ENCODE measurements at regions not wholly inside any gene's neighbourhood (a gene's known extent, or its start where the extent isn't known, plus 50 kb on each side); places are given as distances from the start of the nearest gene placed in this dataset.
"Not testable (repeated sequence)": the region's sequence is repeated elsewhere in the genome, so short reads cannot be mapped to it uniquely, and the experiment has no call there.

- DNase-seq: no peak
These were observed 131.8 kb downstream of the TES start for GRCh38 chr7:116342125-116342524.

GRCh38 chr7:116347151-116347832 is 137.0 kb downstream of the TES start:
- no peak for DNase-seq

GRCh38 chr7:116348346-116348745 is 138.0 kb downstream of the TES start:
- DNase-seq: no peak

DNA sequence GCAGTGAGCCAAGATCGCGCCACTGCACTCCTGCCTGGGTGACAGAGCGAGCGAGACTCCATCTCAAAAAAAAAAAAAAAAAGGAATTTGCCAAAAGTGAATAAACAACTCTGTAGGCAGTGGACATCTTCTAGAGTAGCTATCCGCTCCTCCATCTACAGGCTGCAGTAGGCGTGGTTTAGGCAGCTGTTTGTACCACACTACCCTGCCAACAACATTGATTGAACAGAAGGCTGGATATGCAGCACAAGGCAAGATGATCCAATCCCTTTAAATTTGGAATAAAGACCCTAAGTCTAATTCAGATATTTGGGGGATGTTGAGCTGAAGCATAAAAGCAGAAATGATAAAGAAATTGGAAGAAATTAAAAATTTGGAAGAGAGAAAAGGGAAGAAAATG is 141.6 kb downstream of the TES start:
- no peak for DNase-seq

- peak; percentile 42 for DNase-seq
These were observed 143.3 kb downstream of the TES start for GRCh38 chr7:116353647-116354046.

DNA sequence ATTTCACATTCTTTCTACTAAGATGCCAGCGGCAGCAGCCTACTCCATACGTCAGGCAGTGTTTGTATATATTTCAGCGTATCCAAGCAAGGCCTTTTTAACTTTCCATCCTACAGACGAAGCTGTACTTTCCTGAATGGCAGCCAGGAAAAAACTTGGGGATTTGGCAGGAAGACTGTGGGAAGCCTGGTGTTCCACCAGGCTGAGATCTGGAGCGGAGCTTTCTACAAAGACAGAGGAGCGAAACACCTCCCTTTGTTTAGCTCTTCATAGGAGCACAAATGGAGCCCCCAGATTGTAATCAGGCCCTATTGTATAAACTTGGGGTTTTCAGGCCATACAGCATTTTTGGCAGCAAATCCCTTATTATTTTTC is 143.8 kb downstream of the TES start:
- no peak for DNase-seq

DNA sequence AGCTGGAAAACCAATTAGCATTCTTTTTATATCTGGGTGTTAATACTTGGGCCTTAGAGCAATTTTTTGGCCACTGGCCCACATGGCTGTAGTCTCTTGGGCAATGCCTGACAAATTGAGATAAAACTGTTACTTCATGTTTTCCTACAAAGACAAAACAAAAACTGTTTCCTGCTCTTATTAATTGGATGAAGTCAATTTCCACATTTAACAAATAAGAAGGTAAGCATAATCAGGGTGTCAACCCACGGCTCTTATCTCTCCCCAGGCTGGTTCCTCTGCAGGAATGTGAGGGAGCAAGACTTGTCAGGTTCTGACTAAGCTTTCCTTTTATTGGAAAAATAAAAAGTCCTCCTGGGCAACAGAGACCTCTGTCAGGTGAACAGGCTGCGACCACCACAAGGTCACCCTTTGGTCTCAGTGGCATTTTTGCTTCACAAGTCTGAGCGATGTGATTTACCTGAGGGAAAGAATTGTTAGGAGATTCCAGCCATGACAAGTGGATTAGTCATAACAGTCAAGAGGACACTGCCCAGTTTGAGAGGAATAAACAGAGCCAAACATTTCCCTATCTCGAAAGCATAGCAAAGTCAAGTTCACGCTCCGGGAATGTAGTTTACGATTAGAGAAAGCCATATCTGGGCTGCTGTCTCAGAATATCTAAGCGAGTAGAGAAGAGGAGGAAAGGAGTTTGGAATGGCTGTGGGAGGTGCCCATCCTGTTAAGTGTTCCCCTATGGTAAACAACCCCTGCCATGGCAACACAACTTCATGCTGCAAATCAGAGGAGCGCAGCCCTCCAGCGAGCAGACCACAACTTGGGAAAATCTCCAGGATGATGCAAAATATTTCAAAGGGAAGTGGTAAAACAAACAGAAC is 144.4 kb downstream of the TES start:
- peak; percentile 91 for DNase-seq

GRCh38 chr7:116355424-116355765 is 144.1 kb upstream of the CAV2 start:
- DNase-seq: no peak

GRCh38 chr7:116356333-116356965 is 143.1 kb upstream of the CAV2 start:
- DNase-seq: no peak

DNA sequence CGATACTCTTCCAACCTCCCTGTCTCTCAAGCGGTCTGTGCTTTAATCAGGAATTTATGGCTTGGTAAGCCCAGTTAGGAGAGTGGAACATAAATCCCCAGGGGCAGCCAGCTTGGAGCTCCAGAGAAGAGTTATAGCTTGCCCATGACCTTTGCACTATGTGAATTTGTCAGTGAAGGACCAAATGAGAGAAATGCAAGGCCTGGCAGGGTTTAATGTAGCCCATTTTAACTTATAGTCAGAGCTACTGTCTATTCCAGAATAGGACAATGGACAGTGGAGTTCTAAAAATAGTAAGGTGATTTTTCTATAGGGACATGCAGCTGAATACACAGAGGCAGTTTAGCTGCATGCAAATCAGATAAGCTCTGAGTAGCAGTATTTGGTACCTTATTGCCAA is 142.6 kb upstream of the CAV2 start:
- peak; percentile 58 for DNase-seq

GRCh38 chr7:116357781-116358670 is 141.5 kb upstream of the CAV2 start:
- DNase-seq: no peak

- no peak for DNase-seq
These were observed 137.8 kb upstream of the CAV2 start for GRCh38 chr7:116361767-116362166.

- peak; percentile 30 for DNase-seq
These were observed 135.7 kb upstream of the CAV2 start for GRCh38 chr7:116363637-116364432.

DNA sequence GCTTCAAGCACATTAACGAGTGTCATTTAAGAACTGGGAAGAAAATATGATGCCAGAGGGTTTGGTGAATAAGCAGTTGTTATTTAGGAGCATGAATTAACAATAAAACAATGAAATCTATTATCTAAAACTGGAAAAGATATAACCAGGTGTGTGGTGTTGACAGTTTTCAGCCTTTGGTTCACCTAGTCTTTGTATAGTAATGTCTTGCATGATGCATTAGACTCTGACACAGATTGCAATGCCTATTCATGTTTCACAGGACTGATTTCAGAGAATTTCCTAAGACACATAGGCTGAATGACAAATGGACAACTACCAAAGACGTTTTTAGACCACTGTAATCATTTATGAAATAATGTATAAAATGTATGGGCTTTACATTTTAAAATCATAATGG is 135.1 kb upstream of the CAV2 start:
- no peak for DNase-seq

- no peak for DNase-seq
These were observed 133.7 kb upstream of the CAV2 start for GRCh38 chr7:116365797-116366196.

DNA sequence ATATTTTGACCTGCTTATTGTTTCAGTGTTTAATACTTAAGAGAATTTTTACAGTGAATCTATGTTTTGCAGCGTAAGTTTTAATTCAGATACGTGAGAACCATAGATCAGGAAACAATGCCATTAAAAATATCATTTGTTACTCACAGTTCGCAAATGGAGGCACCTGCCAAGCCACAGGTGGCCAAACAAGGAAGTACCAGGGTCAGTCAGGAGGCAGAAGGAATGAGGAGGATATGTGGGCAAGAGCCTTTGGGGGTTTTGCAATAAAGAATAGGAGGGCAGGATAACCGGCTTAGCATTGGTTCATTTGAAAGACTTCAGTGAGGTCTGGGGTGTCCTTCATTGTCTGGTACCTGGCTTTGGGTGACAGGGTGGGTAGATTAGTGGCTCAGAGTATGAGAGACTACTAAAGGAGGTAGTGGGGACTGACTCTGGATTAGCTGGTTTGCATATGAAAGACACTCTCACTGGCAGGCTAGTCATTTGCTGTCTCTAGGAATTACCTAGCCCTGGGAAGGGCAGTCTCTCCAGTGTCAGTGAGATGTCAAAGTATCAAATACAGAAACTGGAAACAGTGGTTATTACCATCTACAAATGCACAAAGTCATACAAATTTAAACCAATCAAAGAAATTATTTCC is 132.2 kb upstream of the CAV2 start:
- DNase-seq: peak; percentile 61

- no peak for DNase-seq
These were observed 130.6 kb upstream of the CAV2 start for GRCh38 chr7:116368965-116369364.

GRCh38 chr7:116371536-116371935 is 128.0 kb upstream of the CAV2 start:
- DNase-seq: not testable (repeated sequence)

GRCh38 chr7:116373229-116373628 is 126.3 kb upstream of the CAV2 start:
- not testable (repeated sequence) for DNase-seq

GRCh38 chr7:116377721-116378120 is 121.8 kb upstream of the CAV2 start:
- DNase-seq: no peak

- DNase-seq: no peak
These were observed 119.5 kb upstream of the CAV2 start for GRCh38 chr7:116380025-116380424.

DNA sequence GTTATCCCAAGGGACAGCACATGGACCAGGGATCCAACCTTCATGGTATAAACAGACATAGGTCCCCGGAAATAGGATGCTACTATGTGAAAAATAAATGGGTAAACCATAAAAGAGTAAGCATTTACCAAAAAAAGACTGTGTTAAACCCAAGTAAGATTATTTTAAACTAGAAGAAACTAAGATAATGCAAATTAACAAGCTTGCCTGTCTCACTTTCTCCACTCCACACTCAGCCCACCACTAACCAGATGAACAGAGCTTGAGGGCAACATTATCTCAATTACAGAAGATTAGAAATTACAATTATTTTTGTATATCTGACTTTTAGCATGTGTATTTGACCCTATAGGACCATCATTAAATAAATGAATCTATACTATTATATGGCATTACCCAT is 117.2 kb upstream of the CAV2 start:
- no peak for DNase-seq

All from DMS53 (cell line).